Kidney epithelial cell (primary cell): ENCODE measurements at regions not wholly inside any gene's neighbourhood (a gene's known extent, or its start where the extent isn't known, plus 50 kb on each side); places are given as distances from the start of the nearest gene placed in this dataset.

ENCODE experiments used
- DNase-seq: peaks from one replicate; pipeline ENCODE4 v3.0.0-alpha.2; 2010; ENCODE audit warnings: low read depth
- H3K27me3 ChIP-seq: 2 replicates; pipeline ENCODE4 v1.6.0; 2011; ENCODE audit warnings: low read length; ENCODE audit not compliant: control insufficient read depth, insufficient read depth
- H3K36me3 ChIP-seq: 2 replicates; pipeline ENCODE4 v1.5.1; 2011; ENCODE audit warnings: low read length; ENCODE audit not compliant: control insufficient read depth, insufficient read depth
- H3K4me3 ChIP-seq: 2 replicates; pipeline ENCODE4 v1.5.1; 2011; ENCODE audit warnings: low read depth, mild to moderate bottlenecking, control low read depth, low read length
- CTCF ChIP-seq: IDR thresholded peaks from 2 replicates; pipeline ENCODE4 v1.5.1; 2011; ENCODE audit warnings: mild to moderate bottlenecking, moderate library complexity, low read length, control low read depth, inconsistent platforms; ENCODE audit not compliant: insufficient read depth, poor library complexity, severe bottlenecking

- no peak for DNase-seq
- no peak for TF ChIP-seq CTCF
- Histone ChIP-seq H3K4me3 (no peak overlapping the region), H3K36me3 (no peaks in the 10 kb centered on the region), H3K27me3 (peaks cover 20% of the 10 kb centered on the region)
These were observed 53.3 kb upstream of the RNU6ATAC start for GRCh38 chr9:134217431-134218210.

GRCh38 chr9:134218230-134218629 is 53.9 kb upstream of the RNU6ATAC start:
- no peak for TF ChIP-seq CTCF
- DNase-seq, result no peak
- no peaks in the 10 kb centered on the region for H3K36me3 ChIP-seq
- peaks cover 24% of the 10 kb centered on the region for H3K27me3 ChIP-seq
- no peak overlapping the region for H3K4me3 ChIP-seq

GRCh38 chr9:134219646-134220060 is 55.3 kb upstream of the RNU6ATAC start:
- H3K4me3 ChIP-seq, result no peak overlapping the region
- TF ChIP-seq CTCF, result no peak
- peaks cover 34% of the 10 kb centered on the region for H3K27me3 ChIP-seq
- no peak for DNase-seq
- no peaks in the 10 kb centered on the region for H3K36me3 ChIP-seq

- no peak for DNase-seq
- Histone ChIP-seq H3K27me3 (peaks cover 36% of the 10 kb centered on the region), H3K36me3 (no peaks in the 10 kb centered on the region), H3K4me3 (no peak overlapping the region)
- no peak for TF ChIP-seq CTCF
These were observed 55.9 kb upstream of the RNU6ATAC start for GRCh38 chr9:134220311-134220710.

- TF ChIP-seq CTCF, result no peak
- Histone ChIP-seq H3K27me3 (peaks cover 41% of the 10 kb centered on the region), H3K4me3 (no peak overlapping the region), H3K36me3 (no peaks in the 10 kb centered on the region)
- no peak for DNase-seq
These were observed 57.1 kb upstream of the RNU6ATAC start for GRCh38 chr9:134221273-134222017.
